GM18907 (cell line): ENCODE measurements at regions not wholly inside any gene's neighbourhood (a gene's known extent, or its start where the extent isn't known, plus 50 kb on each side); places are given as distances from the start of the nearest gene placed in this dataset.

Experiments
- ATAC-seq: cut with Tn5 transposase; IDR thresholded peaks from one replicate; pipeline ENCODE4 v1.9.1; 2021; ENCODE audit warnings: mild to moderate bottlenecking, moderate library complexity; ENCODE audit not compliant: unreplicated experiment

- ATAC-seq: no peak
These were observed 727.8 kb downstream of the BCL11B start for GRCh38 chr14:98544174-98544573.

GRCh38 chr14:98545181-98545580, 726.8 kb downstream of the BCL11B start:
- ATAC-seq: no peak

GRCh38 chr14:98548071-98548686, 723.8 kb downstream of the BCL11B start:
- ATAC-seq: no peak

- no peak for ATAC-seq
These were observed 721.0 kb downstream of the BCL11B start for GRCh38 chr14:98551028-98551427.

GRCh38 chr14:98555440-98555839, 716.6 kb downstream of the BCL11B start:
- no peak for ATAC-seq

- no peak for ATAC-seq
These were observed 708.0 kb downstream of the BCL11B start for GRCh38 chr14:98564006-98564405.

GRCh38 chr14:98564541-98564940, 707.5 kb downstream of the BCL11B start:
- ATAC-seq: no peak

- no peak for ATAC-seq
These were observed 700.9 kb downstream of the BCL11B start for GRCh38 chr14:98571104-98571503.

GRCh38 chr14:98573082-98573481, 698.9 kb downstream of the BCL11B start:
- ATAC-seq: no peak

- no peak for ATAC-seq
These were observed 695.5 kb downstream of the BCL11B start for GRCh38 chr14:98576463-98576862.

GRCh38 chr14:98578204-98578603, 693.8 kb downstream of the BCL11B start:
- ATAC-seq: no peak

- no peak for ATAC-seq
These were observed 692.9 kb downstream of the BCL11B start for GRCh38 chr14:98579140-98579539.

- ATAC-seq: no peak
These were observed 691.8 kb downstream of the BCL11B start for GRCh38 chr14:98580131-98580678.

- ATAC-seq: no peak
These were observed 689.7 kb downstream of the BCL11B start for GRCh38 chr14:98582276-98582675.

GRCh38 chr14:98591161-98591560, 680.8 kb downstream of the BCL11B start:
- no peak for ATAC-seq

- no peak for ATAC-seq
These were observed 679.3 kb downstream of the BCL11B start for GRCh38 chr14:98592611-98593170.

GRCh38 chr14:98593361-98593761, 678.6 kb downstream of the BCL11B start:
- ATAC-seq: no peak

- no peak for ATAC-seq
These were observed 677.8 kb downstream of the BCL11B start for GRCh38 chr14:98594156-98594555.

GRCh38 chr14:98598576-98598975, 673.4 kb downstream of the BCL11B start:
- ATAC-seq: no peak

- no peak for ATAC-seq
These were observed 672.9 kb downstream of the BCL11B start for GRCh38 chr14:98599082-98599481.

GRCh38 chr14:98602983-98603382, 669.0 kb downstream of the BCL11B start:
- ATAC-seq: no peak

- ATAC-seq: no peak
These were observed 667.0 kb downstream of the BCL11B start for GRCh38 chr14:98605043-98605442.
